GM12864 (cell line): ENCODE measurements at regions not wholly inside any gene's neighbourhood (a gene's known extent, or its start where the extent isn't known, plus 50 kb on each side); places are given as distances from the start of the nearest gene placed in this dataset.

Experiments
- DNase-seq: peaks from one replicate; pipeline ENCODE4 v3.0.0-alpha.2; 2011; ENCODE audit warnings: low read depth
- H3K4me3 ChIP-seq: 2 replicates; pipeline ENCODE4 v1.5.1; 2011; ENCODE audit warnings: mild to moderate bottlenecking, low read depth, low read length, control low read depth
- TF ChIP-seq, protein P1 (sequence below): IDR thresholded peaks from 2 replicates; pipeline ENCODE4 v1.5.1; 2011; ENCODE audit warnings: low read depth, mild to moderate bottlenecking, moderate library complexity, low read length, control low read depth, inconsistent platforms; ENCODE audit errors: missing control alignments

DNA sequence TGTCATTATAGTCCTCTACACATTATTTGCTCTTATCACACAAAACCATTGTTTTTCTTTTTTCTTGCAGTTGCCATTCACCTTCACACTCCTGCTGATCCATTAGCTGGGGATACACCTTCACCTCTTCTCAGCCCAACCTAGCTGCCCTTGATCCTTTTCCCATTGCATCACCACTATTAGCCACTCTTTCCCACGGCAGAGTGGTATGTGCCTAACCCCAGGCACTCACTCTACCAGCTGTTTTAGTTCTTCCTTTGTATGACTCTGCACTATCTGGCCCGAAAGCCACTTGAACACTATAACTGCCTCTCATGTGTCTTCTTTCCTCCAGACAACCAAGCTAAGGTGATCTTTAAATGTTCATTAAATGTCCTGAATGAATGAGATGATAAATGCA, 145.4 kb upstream of the PIK3C3 start:
- TF ChIP-seq, protein P1, sequence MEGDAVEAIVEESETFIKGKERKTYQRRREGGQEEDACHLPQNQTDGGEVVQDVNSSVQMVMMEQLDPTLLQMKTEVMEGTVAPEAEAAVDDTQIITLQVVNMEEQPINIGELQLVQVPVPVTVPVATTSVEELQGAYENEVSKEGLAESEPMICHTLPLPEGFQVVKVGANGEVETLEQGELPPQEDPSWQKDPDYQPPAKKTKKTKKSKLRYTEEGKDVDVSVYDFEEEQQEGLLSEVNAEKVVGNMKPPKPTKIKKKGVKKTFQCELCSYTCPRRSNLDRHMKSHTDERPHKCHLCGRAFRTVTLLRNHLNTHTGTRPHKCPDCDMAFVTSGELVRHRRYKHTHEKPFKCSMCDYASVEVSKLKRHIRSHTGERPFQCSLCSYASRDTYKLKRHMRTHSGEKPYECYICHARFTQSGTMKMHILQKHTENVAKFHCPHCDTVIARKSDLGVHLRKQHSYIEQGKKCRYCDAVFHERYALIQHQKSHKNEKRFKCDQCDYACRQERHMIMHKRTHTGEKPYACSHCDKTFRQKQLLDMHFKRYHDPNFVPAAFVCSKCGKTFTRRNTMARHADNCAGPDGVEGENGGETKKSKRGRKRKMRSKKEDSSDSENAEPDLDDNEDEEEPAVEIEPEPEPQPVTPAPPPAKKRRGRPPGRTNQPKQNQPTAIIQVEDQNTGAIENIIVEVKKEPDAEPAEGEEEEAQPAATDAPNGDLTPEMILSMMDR = no peak
- no peak for DNase-seq
- H3K4me3 ChIP-seq = no peak overlapping the region

- no peak for DNase-seq
- TF ChIP-seq, protein P1 = no peak
- H3K4me3 ChIP-seq = no peak overlapping the region
These were observed 149.7 kb upstream of the PIK3C3 start for GRCh38 chr18:41805341-41805740.

GRCh38 chr18:41798879-41799278, 156.2 kb upstream of the PIK3C3 start:
- no peak for DNase-seq
- TF ChIP-seq, protein P1 = no peak
- H3K4me3 ChIP-seq = no peak overlapping the region

- no peak for DNase-seq
- TF ChIP-seq, protein P1 = no peak
- no peak overlapping the region for H3K4me3 ChIP-seq
These were observed 164.3 kb upstream of the PIK3C3 start for GRCh38 chr18:41790687-41791086.

DNA sequence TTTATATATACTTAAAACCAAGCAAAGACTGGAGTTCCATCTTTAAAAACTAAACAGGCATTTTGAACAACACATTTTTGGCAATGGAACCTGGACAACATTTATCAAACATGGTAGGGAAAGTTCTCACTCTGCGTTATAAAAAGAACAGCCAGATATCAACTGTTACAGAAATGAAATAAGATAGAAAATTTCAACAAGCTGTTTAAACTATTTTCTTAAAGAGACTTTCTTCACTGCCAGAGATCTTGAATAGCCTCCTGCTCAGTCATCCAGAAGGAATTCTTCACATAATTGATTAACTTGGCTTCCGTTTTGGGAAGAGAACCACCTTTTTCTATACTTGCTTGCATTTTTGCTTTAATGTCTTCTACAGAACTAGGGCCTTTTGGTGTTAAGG, 166.0 kb upstream of the PIK3C3 start:
- H3K4me3 ChIP-seq = no peak overlapping the region
- no peak for DNase-seq
- TF ChIP-seq, protein P1 = no peak

DNA sequence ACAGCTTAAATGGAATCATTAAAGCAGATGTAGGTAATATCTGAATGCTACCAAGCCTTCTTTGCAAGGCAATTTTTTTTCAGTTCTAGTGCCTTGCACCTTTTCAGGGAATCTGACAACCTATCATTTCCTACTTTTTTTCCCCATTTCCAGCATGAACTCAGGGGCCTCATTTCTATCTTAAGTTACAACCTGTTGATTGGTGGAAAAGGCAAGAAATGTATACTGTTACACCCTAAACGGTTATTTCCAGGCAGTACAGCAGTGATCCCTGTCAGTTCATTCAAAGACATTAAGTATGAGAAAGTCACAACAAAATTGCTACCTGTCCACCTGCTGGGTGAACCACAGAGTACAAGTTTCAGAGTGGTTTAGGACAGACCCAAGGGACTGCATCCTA, 171.2 kb upstream of the PIK3C3 start:
- DNase-seq = no peak
- H3K4me3 ChIP-seq = no peak overlapping the region
- TF ChIP-seq, protein P1 = no peak

GRCh38 chr18:41783065-41783818, 171.8 kb upstream of the PIK3C3 start:
- no peak for DNase-seq

More at GRCh38 chr18:41783065-41783818, 171.8 kb upstream of the PIK3C3 start:
- TF ChIP-seq, protein P1 = no peak
- H3K4me3 ChIP-seq = no peak overlapping the region
